ENCODE measurements at regions not wholly inside any gene's neighbourhood (a gene's known extent, or its start where the extent isn't known, plus 50 kb on each side); places are given as distances from the start of the nearest gene placed in this dataset.

GRCh38 chr5:38187532-38187931, 70.8 kb upstream of the EGFLAM start:
- TF ChIP-seq, protein P1, sequence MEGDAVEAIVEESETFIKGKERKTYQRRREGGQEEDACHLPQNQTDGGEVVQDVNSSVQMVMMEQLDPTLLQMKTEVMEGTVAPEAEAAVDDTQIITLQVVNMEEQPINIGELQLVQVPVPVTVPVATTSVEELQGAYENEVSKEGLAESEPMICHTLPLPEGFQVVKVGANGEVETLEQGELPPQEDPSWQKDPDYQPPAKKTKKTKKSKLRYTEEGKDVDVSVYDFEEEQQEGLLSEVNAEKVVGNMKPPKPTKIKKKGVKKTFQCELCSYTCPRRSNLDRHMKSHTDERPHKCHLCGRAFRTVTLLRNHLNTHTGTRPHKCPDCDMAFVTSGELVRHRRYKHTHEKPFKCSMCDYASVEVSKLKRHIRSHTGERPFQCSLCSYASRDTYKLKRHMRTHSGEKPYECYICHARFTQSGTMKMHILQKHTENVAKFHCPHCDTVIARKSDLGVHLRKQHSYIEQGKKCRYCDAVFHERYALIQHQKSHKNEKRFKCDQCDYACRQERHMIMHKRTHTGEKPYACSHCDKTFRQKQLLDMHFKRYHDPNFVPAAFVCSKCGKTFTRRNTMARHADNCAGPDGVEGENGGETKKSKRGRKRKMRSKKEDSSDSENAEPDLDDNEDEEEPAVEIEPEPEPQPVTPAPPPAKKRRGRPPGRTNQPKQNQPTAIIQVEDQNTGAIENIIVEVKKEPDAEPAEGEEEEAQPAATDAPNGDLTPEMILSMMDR (conservative IDR thresholded peaks at IDR 0.05; ENCODE audit: low read depth, low read length), result no peak
- no peak for TF ChIP-seq EZH2 (IDR thresholded peaks at IDR 0.05; ENCODE audit: borderline replicate concordance, low read depth, low read length, poor library complexity, severe bottlenecking)
